Ovary (tissue), 3 donors: ENCODE measurements at regions not wholly inside any gene's neighbourhood (a gene's known extent, or its start where the extent isn't known, plus 50 kb on each side); places are given as distances from the start of the nearest gene placed in this dataset.
"Not testable (repeated sequence)": the region's sequence is repeated elsewhere in the genome, so short reads cannot be mapped to it uniquely, and the experiment has no call there.

ENCODE experiments used
- EP300 ChIP-seq: sonication (generic); formaldehyde crosslinking; IDR thresholded peaks from one replicate; pipeline ENCODE4 v1.6.1; 2017; ENCODE audit warnings: antibody characterized with exemption
- POLR2A ChIP-seq: fragments of 450-650 bp; IDR thresholded peaks from one replicate; pipeline ENCODE4 v1.6.1; 2017; ENCODE audit warnings: antibody characterized with exemption, mild to moderate bottlenecking, moderate library complexity
- TF ChIP-seq, protein P1 (sequence below), 3 donors: fragments of 450-650 bp in 2 of 3; fragments of 200-600 bp in 1 of 3; IDR thresholded peaks; one replicate each; pipeline versions ENCODE4 v1.5.1 to v1.8.0; 2016 to 2022; ENCODE audit warnings: antibody characterized with exemption in 3 of 3, mild to moderate bottlenecking in 1 of 3
- donor health status: DM: no; HTN: no; CAD: no.

GRCh38 chr14:105692110-105692685 lies 165.8 kb downstream of the TMEM121 start:
- TF ChIP-seq, protein P1, sequence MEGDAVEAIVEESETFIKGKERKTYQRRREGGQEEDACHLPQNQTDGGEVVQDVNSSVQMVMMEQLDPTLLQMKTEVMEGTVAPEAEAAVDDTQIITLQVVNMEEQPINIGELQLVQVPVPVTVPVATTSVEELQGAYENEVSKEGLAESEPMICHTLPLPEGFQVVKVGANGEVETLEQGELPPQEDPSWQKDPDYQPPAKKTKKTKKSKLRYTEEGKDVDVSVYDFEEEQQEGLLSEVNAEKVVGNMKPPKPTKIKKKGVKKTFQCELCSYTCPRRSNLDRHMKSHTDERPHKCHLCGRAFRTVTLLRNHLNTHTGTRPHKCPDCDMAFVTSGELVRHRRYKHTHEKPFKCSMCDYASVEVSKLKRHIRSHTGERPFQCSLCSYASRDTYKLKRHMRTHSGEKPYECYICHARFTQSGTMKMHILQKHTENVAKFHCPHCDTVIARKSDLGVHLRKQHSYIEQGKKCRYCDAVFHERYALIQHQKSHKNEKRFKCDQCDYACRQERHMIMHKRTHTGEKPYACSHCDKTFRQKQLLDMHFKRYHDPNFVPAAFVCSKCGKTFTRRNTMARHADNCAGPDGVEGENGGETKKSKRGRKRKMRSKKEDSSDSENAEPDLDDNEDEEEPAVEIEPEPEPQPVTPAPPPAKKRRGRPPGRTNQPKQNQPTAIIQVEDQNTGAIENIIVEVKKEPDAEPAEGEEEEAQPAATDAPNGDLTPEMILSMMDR (IDR thresholded peaks at IDR 0.05) = not testable (repeated sequence)
- TF ChIP-seq POLR2A, EP300: not testable (repeated sequence)
